HPDE6-E6E7 (cell line): ENCODE measurements at regions not wholly inside any gene's neighbourhood (a gene's known extent, or its start where the extent isn't known, plus 50 kb on each side); places are given as distances from the start of the nearest gene placed in this dataset.
"Not testable (repeated sequence)": the region's sequence is repeated elsewhere in the genome, so short reads cannot be mapped to it uniquely, and the experiment has no call there.

ENCODE experiments used
- DNase-seq: peaks from one replicate; pipeline ENCODE4 v3.0.0; 2011; ENCODE audit warnings: missing footprints; ENCODE audit errors: extremely low spot score

DNA sequence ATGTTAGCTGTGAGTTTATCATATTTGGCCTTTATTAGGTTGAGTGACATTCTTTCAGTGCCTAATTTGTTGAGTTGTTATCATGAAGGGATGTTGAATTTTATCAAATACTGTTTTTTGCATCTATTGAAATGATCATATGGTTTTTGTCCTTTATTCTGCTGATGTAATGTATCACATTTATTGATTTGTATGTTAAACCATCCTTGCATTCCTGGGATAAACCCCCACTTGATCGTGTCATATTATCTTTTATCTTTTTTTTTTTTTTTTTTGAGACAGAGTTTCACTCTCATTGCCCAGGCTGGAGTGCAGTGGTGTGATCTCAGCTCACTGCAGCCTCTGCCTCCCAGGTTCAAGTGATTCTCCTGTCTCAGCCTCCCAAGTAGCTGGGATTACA is 51.9 kb upstream of the MFGE8 start:
- DNase-seq = not testable (repeated sequence)

DNA sequence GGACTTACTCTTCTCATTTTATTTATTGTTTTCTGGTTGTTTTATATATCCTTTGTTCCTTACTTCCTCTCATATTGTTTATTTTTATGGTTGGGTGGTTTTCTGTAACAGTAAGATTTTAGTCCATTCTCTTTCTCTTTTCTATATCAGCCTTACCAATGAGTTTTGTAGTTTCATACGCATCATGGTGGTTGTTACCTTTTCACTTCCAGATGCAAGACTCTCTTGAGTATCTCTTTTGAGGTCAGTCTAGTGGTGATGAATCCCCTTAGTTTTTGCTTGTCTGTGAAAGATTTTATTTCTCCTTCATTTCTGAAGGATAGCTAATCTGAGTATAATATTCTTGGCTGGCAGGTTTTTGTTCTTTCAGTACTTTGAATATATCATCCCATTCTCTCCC is 57.1 kb upstream of the MFGE8 start:
- DNase-seq = no peak

DNA sequence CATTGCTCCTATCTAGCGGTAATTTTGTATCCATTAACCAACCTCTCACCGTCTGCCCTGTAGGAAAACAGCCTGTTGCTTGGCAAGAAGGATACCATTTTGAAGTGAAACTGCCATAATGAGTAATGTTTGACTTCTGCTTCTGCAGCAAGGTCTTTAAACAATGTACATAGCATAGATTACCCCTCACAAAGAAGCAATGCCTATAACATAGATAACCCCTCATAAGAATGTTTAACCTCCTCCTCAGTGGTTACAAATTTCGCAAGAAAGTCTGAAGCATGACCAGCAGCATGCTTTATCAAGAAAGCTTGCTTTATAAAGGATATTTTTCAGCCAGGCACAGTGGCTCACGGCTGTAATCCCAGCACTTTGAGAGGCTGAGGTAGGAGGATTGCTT is 61.2 kb upstream of the MFGE8 start:
- no peak for DNase-seq

DNA sequence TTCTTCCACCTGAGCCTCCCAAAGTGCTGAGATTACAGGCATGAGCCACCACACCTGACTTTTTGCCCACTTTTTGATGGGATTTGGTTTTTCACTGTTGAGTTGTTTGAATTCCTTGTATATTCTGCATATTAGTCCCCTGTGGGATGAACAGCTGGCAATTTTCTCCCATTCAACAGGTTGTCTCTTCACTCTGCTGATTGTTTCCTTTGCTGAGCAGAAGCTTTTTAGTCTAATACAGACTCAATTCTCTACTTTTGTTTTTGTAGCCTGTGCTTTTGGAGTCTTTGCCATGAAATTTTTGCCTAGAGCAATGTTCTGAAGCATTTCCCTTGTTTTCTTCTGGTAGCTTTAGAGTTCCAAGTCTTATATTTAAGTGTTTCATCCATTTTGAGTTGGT is 62.7 kb upstream of the MFGE8 start:
- no peak for DNase-seq

DNA sequence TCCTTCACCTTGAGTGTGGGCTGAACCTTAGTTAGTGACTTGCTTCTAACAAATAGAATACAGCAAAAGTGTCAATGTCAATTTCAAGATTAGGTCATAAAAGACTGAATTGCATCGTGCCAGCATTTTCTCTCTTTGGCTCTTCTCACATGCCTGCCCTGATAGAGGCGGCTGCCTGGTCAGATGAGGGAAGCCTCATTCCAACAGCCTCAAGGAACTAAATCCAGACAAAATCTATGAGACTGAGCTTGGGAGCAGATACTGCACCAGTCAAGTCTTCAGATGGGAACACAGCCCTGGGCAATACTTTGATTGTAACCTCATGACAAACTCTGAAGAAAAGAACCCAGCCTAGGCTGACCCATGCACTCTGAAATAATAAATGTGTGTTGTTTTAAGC is 63.5 kb upstream of the MFGE8 start:
- no peak for DNase-seq

DNA sequence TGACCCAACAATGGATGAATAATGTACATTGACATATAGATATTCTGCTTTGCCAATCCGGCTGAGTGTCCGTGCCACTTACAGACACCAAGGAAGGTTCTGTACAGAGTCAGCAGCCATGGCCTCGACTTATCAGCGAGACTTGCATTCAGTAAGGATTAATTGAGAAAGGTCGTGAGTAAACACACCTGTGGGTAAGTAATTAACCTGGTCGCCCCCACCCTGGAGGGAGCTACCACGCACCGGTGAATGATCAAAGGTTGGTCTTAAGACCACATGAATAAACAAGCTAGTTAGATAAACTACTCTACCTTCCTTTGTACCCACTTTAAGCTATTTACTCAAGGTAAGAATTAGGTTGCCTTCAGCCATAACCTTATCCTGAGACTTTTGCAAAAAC is 66.5 kb upstream of the MFGE8 start:
- no peak for DNase-seq

DNA sequence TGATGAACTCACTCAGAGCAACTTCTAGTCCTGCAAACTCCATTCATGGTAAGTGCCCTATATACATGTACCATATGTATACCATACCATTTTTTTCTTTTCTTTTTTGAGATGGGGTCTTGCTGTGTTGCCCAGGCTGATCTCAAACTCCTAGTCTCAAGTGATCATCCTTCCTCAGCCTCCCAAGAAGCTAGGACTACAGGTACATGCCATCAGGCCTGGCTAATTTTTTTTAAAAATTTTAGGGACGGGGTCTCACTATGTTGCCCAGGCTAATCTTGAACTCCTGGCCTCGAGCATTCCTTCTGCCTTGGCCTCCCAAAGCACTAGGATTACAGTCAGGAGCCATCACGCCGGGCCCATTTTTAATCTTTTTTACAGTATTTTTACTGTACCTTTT is 67.3 kb upstream of the MFGE8 start:
- DNase-seq = no peak

DNA sequence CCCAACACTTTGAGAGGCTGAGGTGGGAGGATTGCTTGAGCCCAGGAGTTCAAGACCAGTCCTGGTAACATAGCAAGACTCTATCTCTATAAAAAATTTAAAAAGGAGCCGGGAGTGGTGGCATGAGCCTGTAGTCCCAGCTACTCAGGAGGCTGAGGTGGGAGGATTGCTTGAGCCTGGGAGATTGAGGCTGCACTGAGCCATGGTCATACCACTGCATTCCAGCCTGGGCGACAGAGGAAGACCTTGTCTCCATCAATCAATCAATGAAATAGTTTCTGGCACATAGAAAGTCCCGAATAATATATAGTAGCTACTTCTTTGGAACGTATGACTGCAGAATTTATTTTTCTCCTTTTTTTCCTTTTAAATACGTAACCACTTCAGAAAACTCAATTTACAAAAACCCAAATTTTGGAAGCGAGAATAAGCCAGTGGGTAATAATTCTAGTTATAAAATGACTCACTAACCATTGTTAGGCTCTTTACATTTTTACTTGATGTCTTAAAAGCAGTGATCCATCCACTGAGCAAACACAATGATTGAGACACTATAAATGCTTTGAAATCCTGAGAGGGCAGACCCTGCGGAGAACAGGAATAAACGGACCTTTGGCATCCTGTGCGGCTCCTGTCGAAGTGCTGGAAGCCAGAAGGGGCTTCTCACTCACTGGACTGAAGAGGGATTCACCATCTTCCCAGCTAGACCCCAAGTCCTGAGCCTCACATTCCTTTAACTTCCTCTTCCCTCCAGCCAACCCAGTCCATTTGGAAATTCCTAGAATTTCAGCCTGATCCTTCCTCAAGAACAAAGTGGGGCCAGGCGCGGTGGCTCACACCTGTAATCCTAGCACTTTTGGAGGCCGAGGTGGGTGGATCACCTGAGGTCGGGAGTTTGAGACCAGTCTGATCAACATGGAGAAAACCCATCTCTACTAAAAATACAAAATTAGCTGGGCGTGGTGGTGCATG is 68.4 kb upstream of the MFGE8 start:
- DNase-seq = no peak

DNA sequence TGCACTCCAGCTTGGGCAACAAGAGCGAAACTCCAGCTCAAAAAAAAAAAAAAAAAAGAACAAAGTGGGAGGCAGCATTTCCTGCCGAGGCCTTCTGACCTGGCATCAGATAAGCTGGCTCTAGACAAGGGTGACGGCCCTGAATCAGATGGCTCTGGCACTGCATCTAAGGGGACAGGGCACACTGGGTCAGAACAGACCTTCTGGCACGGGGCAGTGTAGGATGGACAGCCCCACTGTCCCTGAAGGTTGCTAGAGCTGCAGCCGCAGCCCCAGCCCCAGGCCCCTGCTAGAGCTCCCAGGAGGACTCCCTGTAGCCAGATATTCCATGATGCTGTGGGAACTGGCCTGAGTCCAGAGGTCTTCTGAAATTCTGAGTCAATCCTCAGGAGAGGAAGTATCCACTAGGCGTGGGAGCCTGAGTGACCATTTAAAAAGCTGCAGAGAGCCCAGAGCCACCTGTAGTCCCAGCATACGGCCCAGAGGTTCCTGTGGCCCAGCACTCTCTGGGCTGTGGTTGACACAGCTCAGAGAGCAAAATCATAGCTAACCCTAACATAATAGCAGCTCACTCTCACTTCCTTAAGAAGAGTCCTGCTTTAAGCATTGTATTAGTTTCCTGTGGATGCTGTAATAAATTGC is 69.2 kb upstream of the MFGE8 start:
- no peak for DNase-seq

DNA sequence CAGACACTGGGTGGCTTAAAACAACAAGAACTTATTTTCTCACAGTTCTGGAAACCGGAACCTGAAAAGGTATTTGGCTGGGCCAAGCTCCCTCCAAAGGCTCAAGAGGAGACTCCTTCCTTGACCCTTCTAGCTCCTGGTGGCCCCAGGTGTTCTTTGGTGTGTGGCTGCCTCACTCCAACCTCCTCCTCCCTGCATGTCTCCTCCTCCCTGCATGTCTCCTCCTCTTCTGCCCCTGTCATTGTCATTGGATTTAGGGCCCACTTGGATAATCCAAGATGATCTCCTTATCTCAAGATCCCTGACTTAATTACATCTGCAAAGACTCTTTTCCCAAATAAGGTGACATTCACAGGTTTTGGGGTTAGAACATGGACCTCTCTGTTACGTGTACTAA is 69.8 kb upstream of the MFGE8 start:
- no peak for DNase-seq

DNA sequence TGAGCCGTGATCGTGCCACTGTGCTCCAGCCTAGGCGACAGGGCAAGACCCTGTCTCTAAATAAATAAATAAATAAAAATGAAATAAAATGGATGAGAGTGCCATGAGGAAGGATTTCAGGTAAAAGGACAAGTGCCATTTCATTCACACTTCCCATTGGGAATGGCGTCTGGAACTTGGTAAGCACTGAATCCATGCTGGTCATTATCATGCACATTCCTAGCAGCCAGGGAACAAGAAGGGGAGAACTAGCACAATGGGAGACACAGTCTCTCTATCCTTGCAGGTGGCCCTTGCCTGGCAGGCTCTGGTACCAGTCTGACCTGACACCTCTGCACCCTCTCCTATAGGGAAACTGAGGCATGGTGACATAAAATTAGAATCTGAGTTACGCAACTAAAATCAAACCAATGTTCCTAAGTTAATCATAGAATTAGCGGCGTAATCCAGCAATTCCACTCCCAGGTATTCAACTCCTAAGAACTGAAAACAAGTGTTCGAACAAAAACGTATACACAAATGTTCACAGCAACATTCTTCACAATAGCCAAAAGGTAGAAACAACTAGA is 70.8 kb upstream of the MFGE8 start:
- DNase-seq = no peak

DNA sequence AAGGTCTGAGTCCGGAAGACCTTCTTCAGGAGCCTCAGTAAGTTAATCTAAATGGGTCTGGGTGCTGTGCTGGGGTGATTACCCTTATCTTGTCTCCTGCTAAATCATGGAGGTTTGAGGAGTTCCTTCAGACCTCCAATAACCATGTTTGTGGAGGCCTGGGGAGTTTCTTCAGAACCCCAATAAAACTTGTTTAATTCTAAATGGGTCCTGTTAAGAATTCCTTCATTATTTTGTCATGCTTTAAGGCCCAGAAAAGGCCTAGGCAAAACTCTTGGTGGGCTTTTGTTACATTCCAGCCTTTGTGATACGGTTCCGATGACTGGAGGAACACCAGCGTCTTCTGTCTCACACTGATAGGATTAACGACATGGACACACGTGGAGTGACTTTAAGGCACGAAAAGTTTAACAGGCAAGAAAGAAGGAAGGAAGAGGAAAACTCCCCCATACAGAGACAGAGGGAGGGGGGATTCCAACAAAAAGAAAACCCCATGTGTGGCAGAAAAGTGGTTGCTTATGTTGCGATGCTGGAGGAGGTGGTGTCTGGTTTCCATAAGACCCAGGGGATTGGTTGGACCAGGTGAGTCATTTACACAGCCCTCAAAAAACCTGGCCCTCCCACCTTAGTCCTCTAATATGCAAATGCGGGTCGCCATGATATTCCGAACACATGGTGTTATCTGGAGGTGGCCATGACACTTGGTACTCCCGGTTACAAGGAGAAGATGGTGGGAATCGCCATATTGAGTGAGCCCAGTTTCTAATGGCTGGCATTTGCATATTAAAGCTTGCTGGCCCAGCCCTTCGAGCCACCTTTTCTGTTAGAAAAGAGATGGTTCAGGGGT is 72.6 kb upstream of the MFGE8 start:
- no peak for DNase-seq

DNA sequence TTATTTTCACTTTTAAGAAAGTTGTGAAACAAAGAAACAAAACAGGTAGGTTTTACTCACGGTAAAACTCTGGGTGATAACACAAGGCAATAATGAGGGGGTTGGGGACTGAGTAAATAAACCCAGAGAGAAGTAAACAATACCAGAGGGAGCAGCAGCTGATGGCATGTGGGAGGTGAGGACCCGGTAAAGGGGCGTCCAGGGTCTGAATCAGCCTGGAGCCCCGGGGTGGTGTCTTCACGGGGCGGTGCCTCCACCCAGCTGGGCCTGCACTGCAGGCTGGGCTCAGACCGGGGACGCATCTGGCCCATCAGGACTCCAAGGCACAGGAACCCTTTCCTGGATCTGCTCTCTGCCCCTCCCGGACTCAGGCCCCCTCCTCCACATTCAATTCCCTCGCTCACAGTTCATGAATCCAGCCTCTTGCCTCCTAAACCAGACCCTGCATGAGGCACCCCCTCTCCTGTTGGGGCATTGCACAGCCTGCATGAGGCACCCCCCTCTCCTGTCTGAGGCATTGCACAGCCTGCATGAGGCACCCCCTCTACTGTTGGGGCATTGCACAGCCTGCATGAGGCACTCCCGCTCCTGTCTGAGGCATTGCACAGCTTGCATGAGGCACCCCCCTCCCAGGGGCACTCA is 73.9 kb upstream of the MFGE8 start:
- no peak for DNase-seq

DNA sequence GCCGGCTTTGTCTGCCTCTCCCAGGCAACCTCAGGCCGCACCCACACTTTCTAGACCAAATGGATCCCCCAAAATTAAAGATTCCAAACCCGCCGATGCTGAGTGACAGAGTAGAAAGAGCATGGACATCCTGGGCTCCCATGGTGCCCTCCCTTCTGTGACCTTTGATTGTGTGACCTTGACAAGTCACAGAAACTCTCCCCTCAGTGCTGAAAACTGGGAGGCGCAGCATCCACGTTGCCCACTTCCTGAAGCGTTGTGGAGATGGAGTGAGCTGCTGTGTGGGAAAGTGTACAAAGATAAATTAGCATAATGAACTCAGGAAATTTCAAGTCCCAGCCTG is 74.4 kb upstream of the MFGE8 start:
- no peak for DNase-seq

DNA sequence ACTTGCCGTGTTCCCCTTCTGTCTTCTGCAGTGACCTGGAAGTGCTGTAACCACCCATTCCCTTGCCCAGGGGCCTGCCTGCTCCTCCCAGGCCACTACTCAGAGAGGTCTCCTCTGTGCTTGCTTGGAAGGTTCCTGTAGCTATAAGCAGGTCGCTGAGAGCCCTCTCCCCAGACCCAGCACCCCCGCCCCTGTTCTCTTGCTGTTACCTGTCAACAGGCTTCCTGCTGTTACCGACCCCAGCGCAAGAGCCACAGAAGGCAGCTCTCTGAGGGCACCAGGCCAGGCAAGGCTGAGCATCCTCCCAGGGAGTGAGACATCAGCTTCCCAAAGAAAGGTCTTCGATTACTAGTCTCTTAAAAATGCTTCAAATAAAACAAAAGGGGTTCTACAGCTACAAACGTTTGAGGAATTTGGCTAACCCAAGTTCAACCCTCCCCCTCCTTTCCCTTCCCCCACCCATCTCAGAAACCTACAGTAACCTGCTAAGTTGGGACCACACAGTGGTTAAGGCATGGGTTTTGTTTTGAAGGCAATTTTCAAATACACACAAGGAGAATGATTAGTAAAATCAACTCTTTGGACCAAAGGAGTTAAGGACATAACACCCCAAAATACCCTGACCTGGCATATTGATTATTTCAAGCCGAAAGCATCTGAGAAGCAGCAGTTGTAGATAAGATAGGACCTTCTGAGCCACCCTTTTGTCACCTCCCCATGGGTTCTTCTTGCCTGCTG is 74.9 kb upstream of the MFGE8 start:
- DNase-seq = no peak

DNA sequence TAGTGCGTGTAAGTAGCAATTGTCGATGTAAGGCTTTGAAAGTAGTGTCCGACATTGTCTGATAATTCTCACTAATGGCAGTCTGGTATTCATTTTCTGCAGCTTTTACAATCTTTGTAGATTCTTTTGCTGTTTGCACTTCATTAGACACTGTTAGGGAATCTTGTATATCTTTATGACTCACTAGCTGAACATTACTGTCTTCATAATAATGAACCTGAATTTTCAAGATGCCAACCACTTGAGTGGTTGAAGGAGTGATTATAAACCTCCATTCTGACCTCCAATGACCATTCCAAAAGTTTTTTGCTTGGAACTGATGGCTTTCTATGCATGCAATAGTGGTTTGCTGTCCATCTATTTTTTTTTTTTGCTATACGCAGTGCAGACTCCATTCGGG is 76.4 kb upstream of the MFGE8 start:
- DNase-seq = no peak

DNA sequence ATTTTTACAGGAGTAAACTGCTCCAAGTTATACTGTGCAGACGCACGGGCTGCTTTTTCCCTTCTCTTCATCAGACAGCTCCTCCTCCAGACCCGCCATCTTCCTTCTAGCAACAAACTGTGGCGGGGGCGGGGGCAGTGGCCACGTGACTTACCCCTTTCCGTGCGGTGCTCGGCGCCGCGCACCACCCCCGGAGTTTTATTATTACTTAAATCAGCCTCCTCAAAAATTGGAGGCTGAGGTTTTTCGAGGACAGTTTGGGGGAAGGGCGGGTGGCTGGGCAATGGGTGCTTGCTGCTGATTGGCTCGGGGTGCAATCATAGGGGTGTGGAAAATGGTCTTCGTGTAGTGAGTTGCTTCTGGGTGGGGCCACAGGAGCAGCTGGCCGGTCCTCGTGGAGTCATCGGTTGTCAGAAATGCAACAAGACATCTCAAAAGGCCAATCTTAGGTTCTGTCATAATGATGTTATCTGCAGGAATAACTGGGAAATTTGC is 77.1 kb upstream of the MFGE8 start:
- DNase-seq = no peak

DNA sequence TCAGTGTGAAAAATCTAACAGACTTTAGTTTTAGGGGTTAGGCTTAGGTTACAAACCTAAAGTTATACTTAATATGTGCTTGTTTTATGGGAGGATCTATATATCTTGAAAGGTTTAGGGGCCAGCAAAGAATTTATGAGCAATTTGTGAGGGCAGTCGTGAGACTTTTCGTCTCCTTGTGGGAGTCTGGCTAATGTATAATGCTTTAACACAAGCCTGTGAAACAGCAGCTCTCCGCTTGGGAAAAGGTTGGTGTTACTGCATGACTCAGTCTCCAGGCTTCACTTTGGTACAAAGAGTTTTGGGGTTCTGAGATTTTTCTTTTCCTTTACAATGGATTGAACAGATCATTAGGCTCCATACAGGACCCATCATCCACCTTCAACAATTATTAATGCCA is 79.0 kb upstream of the MFGE8 start:
- no peak for DNase-seq

DNA sequence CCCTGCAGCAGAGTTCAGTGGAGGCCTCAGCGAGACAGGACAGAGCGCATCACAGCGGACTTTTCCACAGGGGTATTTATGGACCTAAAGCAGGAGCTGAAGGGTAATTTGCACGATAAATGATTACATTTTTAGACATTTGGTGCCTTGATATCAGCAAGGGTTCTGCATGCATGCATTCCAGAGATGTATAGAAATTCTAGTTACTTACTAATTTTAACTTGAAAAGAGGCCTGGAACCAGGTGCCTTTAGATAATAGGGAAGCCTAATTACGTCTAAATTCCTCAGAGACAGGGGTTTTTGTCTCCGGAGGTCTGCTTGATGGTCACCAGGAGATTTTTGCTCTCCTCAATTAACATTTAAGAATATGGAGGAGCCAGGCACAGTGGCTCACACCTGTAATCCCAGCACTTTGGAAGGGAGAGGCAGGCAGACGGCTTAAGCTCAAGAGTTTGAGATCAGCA is 79.8 kb upstream of the MFGE8 start:
- DNase-seq = no peak

DNA sequence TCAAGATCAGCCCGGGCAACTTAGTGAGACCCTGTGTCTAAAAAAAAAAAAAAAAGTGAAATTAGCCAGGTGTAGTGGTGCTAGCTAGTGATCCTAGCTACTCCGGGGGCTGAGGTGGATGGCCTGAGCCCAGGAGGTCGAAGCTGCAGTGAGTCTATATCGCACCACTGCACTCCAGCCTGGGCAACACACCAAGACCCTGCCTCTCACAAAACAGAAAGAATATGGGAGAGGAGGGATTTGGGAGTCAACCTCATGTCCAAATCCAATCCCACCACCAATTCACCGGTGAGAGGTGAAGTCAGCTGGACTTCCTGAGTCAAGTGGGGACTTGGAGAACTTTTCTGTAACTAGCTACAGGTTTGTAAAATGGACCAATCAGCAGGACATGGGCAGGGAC is 80.5 kb upstream of the MFGE8 start:
- DNase-seq = no peak

DNA sequence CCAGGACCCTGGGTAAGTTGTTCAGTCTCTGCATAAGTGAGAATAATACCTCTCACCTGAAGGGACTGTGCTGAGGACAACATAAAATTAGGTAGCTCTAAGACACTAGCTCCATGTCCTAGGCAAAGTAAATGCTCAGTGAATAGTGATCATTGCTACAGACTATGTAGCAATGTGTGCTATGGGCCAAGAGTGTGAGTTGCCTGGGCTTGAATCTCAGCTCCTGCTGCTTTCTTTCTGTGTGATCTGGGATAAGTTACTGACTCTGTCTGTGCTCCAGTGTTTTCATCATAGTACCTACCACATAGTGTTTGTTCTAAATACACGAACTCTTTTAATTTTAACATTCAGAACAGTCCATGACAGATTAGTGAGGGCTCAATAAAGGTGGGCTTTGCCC is 81.1 kb upstream of the MFGE8 start:
- no peak for DNase-seq
